ENCODE measurements at regions not wholly inside any gene's neighbourhood (a gene's known extent, or its start where the extent isn't known, plus 50 kb on each side); places are given as distances from the start of the nearest gene placed in this dataset.

DNA sequence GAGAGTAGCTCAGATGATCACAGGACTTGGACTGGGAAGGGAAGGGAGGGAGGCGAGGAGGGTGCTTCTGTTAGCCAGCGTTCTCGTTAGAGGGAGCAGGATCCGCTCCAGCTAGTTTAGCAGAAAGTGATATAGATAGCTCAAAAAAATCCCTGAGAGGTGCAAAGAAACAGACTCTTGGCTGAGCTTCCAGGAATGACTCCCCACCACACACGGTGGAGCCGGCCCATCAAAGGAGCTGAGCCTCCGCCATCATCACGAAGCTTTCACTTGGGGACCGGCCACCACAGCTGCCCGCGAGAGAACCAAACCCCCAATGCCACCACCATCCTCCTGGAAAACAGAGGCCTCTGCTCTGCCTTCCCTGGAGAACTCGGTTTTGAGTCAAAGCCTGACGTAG lies 124.6 kb upstream of the BCL2L14 start:
- H3K27me3 Mint-ChIP-seq = peaks cover 13% of the 10 kb centered on the region
- H3K9me3 Mint-ChIP-seq = no peaks in the 10 kb centered on the region
- peaks cover 6% of the 10 kb centered on the region for H3K4me1 Mint-ChIP-seq (ENCODE audit: low read depth)
- no peak overlapping the region for H3K4me3 Mint-ChIP-seq
- H3K27ac Mint-ChIP-seq = no peak overlapping the region
- no peaks in the 10 kb centered on the region for H3K36me3 Mint-ChIP-seq (ENCODE audit: low read depth)

DNA sequence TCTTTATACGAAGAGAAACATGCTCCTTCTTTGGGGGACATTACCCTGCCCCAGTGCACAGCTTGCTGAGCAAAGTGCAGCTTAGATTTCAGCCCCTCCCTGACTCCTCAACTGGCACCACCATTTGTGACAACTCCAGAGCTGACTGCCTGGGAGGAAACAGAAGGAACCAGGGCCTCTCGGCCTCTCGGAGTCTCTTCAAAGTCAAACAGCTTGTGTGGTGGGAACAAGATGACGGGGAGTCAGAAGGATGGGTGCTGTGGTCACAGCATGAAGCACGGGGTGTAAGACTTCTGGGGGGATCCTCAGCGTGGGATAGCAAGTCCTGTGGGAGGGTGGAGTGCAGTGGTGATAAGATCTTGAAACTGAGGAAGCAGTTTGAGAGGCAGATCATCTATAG lies 123.5 kb upstream of the BCL2L14 start:
- H3K27ac Mint-ChIP-seq = no peak overlapping the region
- H3K9me3 Mint-ChIP-seq = no peaks in the 10 kb centered on the region
- H3K36me3 Mint-ChIP-seq (ENCODE audit: low read depth) = no peaks in the 10 kb centered on the region
- no peak overlapping the region for H3K4me3 Mint-ChIP-seq
- H3K4me1 Mint-ChIP-seq (ENCODE audit: low read depth) = peaks cover 6% of the 10 kb centered on the region
- H3K27me3 Mint-ChIP-seq = peaks cover 13% of the 10 kb centered on the region

DNA sequence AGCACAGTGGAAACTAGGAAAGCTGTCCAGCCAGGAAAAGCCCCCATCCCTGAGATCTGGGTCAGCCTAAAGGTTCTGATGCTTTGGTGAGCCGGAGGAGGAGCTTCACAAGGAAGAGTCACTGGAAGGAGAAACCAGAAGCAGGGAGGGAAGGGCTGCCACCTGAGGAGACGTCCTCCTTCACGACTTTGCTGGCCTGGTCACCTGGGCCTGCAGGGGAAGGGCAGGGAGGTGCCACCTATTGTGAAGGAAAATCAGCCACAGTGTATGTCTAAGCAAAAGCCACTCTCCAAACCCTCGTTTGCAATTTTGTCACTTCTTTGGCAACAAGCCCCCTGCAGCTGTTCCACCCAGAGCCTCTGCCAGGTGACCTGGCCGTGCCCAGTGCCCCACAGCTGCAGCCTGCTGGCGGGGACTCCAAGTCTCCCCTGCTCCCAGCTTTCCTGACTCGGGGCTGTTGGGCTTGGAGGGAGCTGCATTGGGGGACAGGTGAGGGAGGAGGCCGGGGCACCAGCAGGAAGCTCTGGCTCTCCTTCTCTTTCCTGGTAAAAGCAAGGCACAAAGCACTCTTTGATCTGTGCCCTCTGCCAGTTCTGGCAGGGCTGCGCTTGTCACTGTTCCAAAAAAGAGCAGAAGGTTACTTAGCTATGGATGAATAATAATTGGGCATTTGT lies 120.9 kb upstream of the BCL2L14 start:
- H3K36me3 Mint-ChIP-seq (ENCODE audit: low read depth) = no peaks in the 10 kb centered on the region
- peaks cover 22% of the 10 kb centered on the region for H3K27me3 Mint-ChIP-seq
- peaks cover 19% of the 10 kb centered on the region for H3K4me1 Mint-ChIP-seq (ENCODE audit: low read depth)
- H3K9me3 Mint-ChIP-seq = no peaks in the 10 kb centered on the region
- no peak overlapping the region for H3K4me3 Mint-ChIP-seq
- no peak overlapping the region for H3K27ac Mint-ChIP-seq

DNA sequence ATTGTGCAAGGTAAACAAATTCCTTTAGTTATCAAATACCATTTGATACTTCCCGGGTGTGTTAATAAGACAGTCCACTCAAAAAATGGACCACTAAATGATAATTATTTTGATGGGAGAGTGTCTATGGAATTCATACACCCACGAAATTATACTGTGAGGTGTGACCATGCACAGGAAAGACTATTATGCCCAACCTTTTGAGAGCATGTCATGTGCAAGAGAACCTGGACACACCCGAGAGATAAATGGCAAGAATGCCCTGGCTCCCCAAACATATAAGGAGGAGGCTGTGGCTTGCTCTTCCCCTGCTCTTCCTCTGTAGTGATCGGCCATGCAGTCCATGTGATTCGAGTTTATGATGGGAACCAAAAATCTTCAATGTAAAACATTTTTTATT lies 119.5 kb upstream of the BCL2L14 start:
- Mint-ChIP-seq H3K9me3 (no peaks in the 10 kb centered on the region), H3K4me1 (ENCODE audit: low read depth) (peaks cover 20% of the 10 kb centered on the region), H3K27ac (no peak overlapping the region), H3K4me3 (no peak overlapping the region), H3K27me3 (peaks cover 29% of the 10 kb centered on the region), H3K36me3 (ENCODE audit: low read depth) (no peaks in the 10 kb centered on the region)

DNA sequence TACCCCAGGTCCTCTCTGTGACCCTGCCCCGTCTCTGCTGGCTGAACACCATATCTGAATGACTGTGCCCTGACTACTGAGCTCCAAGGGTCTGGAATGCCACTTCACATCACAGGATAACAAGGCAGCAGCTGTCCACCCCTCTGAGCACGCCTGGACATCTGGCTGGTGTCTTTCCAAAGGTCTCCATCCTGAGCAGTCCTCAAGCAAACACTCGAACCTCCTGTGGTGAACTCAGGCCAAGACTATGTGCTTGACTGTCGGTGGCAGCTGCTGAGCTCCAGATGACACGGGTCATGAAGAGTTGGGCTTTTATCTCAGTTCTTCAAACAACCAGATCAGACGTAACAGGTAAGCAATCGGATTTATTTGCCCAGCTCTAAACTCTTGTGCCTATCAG lies 117.2 kb upstream of the BCL2L14 start:
- Mint-ChIP-seq H3K4me3 (no peak overlapping the region), H3K27ac (no peak overlapping the region), H3K9me3 (no peaks in the 10 kb centered on the region), H3K27me3 (peaks cover 40% of the 10 kb centered on the region), H3K4me1 (ENCODE audit: low read depth) (peaks cover 22% of the 10 kb centered on the region), H3K36me3 (ENCODE audit: low read depth) (no peaks in the 10 kb centered on the region)

DNA sequence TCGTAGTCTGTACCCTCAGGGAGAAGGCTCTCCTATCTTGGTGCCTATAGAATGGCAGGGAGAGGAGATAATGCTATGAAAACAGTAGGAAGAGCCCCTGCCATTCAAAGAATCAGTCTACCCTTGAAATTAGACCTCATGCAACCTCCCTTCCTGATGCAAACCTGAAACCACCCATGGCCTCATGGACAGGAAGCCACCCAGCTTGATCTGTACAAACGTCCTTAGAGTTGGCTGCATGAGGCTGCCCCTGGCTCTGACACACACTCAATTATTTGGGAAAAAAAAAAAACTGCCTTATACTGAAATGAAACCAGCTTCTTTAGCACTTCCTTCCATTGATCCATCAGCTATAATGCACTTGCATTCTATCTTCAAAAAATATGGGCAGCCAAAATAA lies 116.6 kb upstream of the BCL2L14 start:
- Mint-ChIP-seq H3K27me3 (peaks cover 37% of the 10 kb centered on the region), H3K27ac (no peak overlapping the region), H3K36me3 (ENCODE audit: low read depth) (no peaks in the 10 kb centered on the region)

DNA sequence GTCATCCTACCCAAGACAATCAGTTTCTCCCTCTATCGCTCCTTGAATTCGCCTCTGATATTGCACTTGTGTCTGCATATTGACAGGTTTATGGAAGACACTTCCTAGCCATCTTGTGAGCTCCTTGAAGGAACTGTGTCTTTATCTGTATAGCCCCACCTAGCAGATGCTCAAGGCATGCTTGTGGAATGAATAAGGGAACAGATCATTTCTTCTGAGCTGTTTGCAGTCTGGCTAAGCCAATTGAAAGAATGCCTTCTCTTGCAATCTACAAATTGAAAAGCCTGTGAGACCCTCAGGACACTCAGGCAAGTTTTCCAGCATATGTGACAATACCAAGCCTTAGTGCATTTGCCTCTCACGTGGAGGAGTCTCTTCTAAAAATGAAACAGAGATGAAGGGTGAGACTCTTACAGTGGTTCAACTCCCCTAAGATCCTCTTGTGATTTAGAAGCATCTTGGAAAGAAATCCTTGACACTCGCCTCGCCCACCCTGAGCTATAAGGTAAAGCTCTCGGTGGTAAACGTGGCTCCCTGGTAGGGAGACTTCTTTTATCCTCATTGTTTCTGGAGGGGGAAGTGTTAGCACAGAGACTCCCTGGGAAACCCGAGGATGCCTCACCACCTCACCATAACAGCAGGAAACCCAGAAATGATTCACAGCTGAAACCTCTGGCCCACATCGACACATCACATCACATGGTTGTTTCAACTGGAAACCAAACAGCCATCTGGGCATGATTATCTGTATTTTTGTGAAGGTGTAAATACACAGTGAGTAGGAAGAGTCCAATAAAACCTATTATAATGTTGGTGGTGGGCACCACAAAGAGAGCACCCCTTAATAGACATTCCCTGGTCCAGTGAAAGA lies 112.3 kb upstream of the BCL2L14 start:
- peaks cover 26% of the 10 kb centered on the region for H3K27me3 Mint-ChIP-seq
- no peaks in the 10 kb centered on the region for H3K36me3 Mint-ChIP-seq (ENCODE audit: low read depth)
- peaks cover 36% of the 10 kb centered on the region for H3K4me1 Mint-ChIP-seq (ENCODE audit: low read depth)
- H3K27ac Mint-ChIP-seq = peak overlapping the region; percentile 71
- no peaks in the 10 kb centered on the region for H3K9me3 Mint-ChIP-seq
- H3K4me3 Mint-ChIP-seq = peak overlapping the region; percentile 47

More for the DNA sequence above, 116.6 kb upstream of the BCL2L14 start:
- H3K4me3 Mint-ChIP-seq = no peak overlapping the region
- H3K4me1 Mint-ChIP-seq (ENCODE audit: low read depth) = peaks cover 29% of the 10 kb centered on the region
- H3K9me3 Mint-ChIP-seq = no peaks in the 10 kb centered on the region

DNA sequence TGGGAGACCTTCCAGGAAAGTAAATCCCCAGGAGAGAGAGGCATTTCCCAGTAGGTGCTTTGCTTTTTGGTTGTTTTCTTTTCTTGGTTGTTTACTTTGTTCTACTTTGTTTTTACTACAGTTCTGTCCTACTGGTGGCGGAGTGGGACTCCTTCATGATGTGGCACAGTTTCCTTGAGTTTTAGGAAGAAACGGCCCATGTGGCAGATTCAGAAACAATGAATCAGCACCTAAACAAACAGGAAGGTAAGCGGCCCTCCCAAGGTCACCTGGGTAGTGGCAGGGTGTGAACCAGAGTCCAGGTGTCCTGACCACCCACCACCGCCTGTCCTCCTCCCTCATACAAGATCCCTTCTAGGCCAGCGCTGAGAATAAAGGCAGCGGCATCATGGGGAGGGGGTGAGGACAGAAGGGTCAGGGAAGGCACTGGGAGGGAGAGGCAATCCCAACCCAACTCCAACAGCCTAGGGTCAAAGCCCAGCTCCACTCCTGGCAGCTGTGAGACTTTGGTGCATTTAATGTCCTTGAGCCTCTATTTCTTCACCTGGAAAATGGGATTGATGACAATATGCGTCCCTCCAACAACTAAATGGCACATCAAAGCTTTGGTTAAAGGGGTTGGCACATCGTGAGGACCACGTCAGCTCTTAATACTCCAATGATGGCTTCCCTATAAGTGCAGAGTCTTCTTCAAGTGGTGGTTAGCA lies 111.5 kb upstream of the BCL2L14 start:
- H3K27ac Mint-ChIP-seq = peak overlapping the region; percentile 71
- no peaks in the 10 kb centered on the region for H3K36me3 Mint-ChIP-seq (ENCODE audit: low read depth)
- no peaks in the 10 kb centered on the region for H3K9me3 Mint-ChIP-seq
- peaks cover 29% of the 10 kb centered on the region for H3K4me1 Mint-ChIP-seq (ENCODE audit: low read depth)
- peaks cover 23% of the 10 kb centered on the region for H3K27me3 Mint-ChIP-seq
- peak overlapping the region; percentile 47 for H3K4me3 Mint-ChIP-seq

DNA sequence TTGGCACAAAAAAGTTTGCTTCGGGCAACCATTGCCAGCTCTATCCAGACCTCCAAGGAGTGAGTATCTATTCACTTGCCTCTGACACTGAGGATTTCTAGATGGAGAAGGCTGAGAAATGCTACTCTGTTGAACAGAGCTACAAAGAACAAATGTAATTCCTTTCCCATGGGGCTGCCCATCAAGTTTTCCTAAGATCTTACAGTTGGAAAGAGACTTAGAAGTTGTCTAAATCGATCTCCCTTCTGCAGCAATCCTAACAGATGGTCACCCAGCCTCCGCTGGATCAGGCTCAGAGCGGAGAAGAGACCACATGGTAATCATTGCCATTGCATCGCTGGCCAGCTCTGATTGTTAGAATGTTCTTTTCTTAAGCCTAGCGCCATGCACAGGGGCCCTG lies 110.1 kb upstream of the BCL2L14 start:
- H3K36me3 Mint-ChIP-seq (ENCODE audit: low read depth) = no peaks in the 10 kb centered on the region
- no peak overlapping the region for H3K4me3 Mint-ChIP-seq
- H3K27ac Mint-ChIP-seq = no peak overlapping the region
- H3K4me1 Mint-ChIP-seq (ENCODE audit: low read depth) = peaks cover 22% of the 10 kb centered on the region
- H3K9me3 Mint-ChIP-seq = no peaks in the 10 kb centered on the region
- H3K27me3 Mint-ChIP-seq = peaks cover 15% of the 10 kb centered on the region

DNA sequence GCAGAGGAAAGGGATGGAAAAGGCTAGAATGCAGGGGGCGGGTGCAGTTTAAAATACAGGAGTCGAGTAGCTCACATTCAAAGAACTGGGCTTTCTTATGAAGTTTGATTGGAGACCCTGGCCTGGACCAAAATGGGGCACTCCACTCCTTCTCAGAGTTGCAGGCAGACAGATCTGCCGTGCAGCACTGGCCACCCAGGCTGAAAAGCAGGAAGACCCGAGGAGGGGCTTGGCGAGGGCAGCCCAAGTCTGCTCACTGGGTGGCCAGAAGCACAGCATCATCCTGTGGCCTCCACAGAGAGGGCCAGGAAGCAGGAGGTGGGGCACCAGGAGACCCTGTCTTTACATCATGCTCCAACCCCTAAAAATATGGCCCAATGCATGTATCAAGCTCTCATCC lies 109.1 kb upstream of the BCL2L14 start:
- Mint-ChIP-seq H3K36me3 (ENCODE audit: low read depth) (no peaks in the 10 kb centered on the region), H3K9me3 (no peaks in the 10 kb centered on the region), H3K4me1 (ENCODE audit: low read depth) (peaks cover 22% of the 10 kb centered on the region), H3K27ac (no peak overlapping the region), H3K27me3 (peaks cover 7% of the 10 kb centered on the region), H3K4me3 (no peak overlapping the region)

DNA sequence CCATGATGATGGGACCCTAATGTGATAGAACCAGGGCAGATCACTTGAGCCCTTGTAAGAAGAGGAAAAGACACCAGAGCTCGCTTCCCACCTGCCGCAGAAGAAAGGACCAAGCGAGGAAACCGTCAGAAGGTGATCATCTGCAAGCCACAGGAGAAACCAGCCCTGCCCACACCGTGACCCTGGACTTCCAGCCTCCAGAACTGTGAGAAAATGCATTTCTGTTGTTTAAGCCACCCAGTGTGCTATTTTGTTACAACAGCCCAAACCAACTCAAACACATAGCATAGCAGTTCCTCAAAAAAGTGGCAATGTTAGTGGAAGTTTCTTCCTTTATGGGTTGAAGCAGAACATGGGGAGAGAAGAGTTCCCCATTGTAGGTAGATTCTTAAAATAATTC lies 107.9 kb upstream of the BCL2L14 start:
- H3K9me3 Mint-ChIP-seq = no peaks in the 10 kb centered on the region
- H3K4me3 Mint-ChIP-seq = no peak overlapping the region
- peaks cover 8% of the 10 kb centered on the region for H3K27me3 Mint-ChIP-seq
- H3K27ac Mint-ChIP-seq = no peak overlapping the region
- H3K36me3 Mint-ChIP-seq (ENCODE audit: low read depth) = no peaks in the 10 kb centered on the region
- peaks cover 21% of the 10 kb centered on the region for H3K4me1 Mint-ChIP-seq (ENCODE audit: low read depth)

DNA sequence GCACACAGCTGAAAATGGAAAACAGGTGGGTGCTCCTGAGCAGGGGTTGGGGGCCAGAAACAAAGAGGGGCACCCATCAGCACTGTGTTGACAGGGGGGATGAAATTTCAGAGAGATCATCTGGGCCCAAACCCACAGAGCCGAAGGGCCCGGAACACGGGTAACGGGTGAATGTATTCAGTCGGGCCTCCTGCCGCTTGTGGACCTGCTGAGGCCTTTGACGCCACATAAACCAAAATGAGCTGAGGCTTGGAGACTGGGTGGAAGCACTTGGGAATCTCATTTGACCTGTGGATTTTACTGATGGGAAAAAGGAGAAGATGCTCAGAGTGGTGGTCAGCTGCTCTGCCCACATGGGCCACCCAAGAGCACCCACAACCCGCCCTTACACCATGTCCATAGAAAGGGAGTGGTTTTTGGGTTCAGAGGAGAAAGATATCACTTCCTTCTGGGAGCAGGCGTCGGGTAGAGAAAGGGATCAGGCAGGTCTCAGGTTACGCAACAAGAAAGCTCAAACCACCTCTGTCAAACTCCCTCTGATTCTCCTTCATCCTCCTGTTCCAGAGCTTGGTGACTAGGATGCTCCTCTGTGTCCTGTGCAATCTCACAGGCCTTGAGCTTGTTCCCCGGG lies 106.8 kb upstream of the BCL2L14 start:
- Mint-ChIP-seq H3K27ac (no peak overlapping the region), H3K36me3 (ENCODE audit: low read depth) (no peaks in the 10 kb centered on the region), H3K27me3 (peaks cover 8% of the 10 kb centered on the region), H3K4me1 (ENCODE audit: low read depth) (peaks cover 10% of the 10 kb centered on the region), H3K9me3 (no peaks in the 10 kb centered on the region), H3K4me3 (no peak overlapping the region)

DNA sequence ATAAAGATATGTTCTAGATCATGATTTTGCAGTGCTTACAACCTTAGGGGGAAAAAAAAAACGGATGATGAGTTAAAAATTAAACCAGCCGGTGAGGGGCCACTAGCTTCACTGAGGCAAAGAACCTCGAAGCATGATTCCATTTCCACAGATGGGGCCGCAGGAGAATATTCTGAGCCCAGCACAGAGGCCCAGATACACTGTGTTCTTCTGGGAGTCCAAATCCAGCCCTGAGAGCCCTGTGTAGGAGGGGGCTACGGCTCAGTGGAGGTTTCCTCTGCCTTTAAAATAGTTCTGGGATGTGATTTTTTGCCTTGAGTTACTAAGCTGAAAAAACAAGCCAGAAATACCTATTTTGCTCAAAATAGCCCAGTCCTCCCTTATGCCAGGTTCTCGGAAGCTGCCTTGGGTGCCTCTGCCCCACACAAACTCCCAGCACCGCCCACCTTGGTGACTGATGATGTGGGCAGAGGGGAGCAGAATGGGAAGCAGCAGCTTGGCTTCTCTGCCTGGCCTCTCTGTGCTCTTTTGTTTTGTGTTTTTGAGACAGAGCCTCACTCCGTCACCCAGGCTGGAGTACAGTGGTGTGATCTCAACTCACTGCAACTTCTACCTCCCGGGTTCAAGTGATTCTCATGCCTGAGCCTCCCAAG lies 105.4 kb upstream of the BCL2L14 start:
- Mint-ChIP-seq H3K4me3 (no peak overlapping the region), H3K27ac (no peak overlapping the region), H3K36me3 (ENCODE audit: low read depth) (no peaks in the 10 kb centered on the region), H3K9me3 (no peaks in the 10 kb centered on the region), H3K27me3 (peaks cover 10% of the 10 kb centered on the region), H3K4me1 (ENCODE audit: low read depth) (no peaks in the 10 kb centered on the region)

DNA sequence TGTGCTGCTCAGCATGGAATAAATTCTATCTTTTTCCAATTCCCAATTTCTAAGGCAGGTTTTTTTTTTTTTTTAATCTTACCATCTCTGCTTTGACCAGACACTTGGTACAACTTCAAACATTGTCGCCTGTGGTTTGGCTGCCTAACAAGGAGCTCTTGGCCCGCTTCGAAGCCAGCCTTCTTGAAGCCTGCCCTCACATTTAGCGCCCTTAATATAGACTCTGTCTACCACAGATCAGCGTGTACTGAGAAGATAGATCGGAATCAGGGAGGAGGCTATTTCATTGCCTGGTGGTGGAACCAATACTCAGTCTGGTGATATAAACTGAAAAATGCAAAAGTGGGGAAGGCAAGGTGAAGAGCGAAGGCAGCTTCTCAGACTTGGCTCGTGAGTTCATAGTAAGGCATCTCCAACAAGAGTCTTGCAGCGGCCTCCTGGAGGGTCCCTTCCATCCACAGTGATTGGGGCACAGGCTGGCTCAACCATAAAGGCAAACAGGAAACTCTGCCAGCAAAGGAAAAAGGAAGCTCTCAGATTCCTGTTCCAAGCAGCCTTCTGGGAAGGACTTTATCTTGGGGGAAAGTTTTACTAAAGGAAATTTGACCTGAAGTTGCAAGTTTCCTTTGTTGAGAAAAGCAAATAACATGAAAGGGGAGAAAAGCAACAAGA lies 103.2 kb upstream of the BCL2L14 start:
- Mint-ChIP-seq H3K27ac (peak overlapping the region; percentile 19), H3K4me1 (ENCODE audit: low read depth) (no peaks in the 10 kb centered on the region), H3K27me3 (peaks cover 10% of the 10 kb centered on the region), H3K4me3 (no peak overlapping the region), H3K36me3 (ENCODE audit: low read depth) (no peaks in the 10 kb centered on the region), H3K9me3 (no peaks in the 10 kb centered on the region)
